ENCODE measurements at regions not wholly inside any gene's neighbourhood (a gene's known extent, or its start where the extent isn't known, plus 50 kb on each side); places are given as distances from the start of the nearest gene placed in this dataset.

DNA sequence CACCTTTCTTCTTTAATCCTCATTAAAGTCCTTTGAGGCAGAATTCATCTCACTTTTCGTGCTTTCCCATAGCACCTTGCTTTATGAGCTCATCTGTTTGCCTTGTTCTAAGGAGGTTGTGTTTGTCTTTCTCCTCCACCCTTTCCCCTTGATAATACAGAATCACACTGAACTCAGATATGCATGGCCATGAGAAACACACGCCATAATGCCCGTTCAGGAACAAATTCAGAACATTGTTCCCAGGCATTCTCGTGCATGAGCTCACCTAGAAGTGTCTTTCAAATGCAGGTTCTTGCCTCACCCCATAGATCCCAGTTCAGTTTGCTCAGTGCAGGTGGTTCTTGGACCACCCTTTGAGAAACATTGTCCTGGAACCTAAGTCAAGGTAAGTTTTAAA, 71.1 kb downstream of the TMEM114 start:
- ChIA-PET POLR2A (no interaction called here), CTCF (no interaction called here)
- Mint-ChIP-seq H3K27ac (no peak overlapping the region), H3K9me3 (no peaks in the 10 kb centered on the region), H3K4me3 (no peak overlapping the region), H3K4me1 (no peaks in the 10 kb centered on the region), H3K36me3 (ENCODE audit: low read depth) (no peaks in the 10 kb centered on the region), H3K27me3 (no peaks in the 10 kb centered on the region)
- DNase-seq = no peak

DNA sequence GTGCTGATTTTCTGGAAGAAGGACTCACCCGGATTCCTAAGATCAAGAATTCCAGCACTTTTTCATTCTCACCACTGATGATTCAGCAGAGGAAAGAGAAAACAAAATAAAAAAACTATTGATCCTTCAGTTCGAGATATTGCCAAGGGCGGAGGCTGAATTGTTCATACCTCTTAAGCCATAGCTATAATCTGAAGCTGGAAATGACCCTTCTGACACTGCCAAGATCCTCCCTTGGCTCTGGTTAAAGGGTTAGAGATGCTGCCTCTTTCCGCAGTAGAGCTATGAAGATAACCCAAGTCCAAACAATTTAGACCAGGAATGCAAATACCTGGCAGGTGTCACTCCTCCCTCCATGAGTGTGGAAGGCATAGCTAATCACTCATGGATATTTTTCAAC, 73.0 kb downstream of the TMEM114 start:
- POLR2A ChIA-PET = no interaction called here
- DNase-seq = no peak
- H3K4me1 Mint-ChIP-seq = no peaks in the 10 kb centered on the region

DNA sequence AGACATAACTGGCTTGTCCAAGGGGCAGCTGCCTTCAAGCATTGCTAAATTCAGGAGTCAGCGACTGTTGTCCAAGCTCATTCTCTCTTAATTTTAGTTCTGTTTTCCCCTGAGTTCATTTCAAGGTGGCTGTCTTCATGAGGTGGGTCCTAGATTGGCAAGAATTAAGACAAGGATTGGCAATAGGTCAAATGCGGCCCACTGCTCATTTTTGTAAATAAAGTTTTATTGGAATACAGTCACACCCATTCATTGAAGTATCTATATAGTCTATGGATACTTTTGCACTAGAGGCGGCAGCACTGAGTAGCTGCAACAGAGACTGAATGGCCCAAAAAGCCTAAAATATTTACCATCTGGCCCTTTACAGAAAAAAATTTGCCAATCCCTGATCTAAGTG, 73.8 kb downstream of the TMEM114 start:
- Mint-ChIP-seq H3K27ac (no peak overlapping the region), H3K36me3 (ENCODE audit: low read depth) (no peaks in the 10 kb centered on the region), H3K4me1 (no peaks in the 10 kb centered on the region), H3K4me3 (no peak overlapping the region), H3K27me3 (no peaks in the 10 kb centered on the region), H3K9me3 (no peaks in the 10 kb centered on the region)
- POLR2A ChIA-PET = no interaction called here
- no peak for DNase-seq
- CTCF ChIA-PET = no interaction called here

More for the DNA sequence above, 73.0 kb downstream of the TMEM114 start:
- H3K4me3 Mint-ChIP-seq = no peak overlapping the region
- CTCF ChIA-PET = no interaction called here
- H3K27me3 Mint-ChIP-seq = no peaks in the 10 kb centered on the region
- no peak overlapping the region for H3K27ac Mint-ChIP-seq
- no peaks in the 10 kb centered on the region for H3K36me3 Mint-ChIP-seq (ENCODE audit: low read depth)
- no peaks in the 10 kb centered on the region for H3K9me3 Mint-ChIP-seq

DNA sequence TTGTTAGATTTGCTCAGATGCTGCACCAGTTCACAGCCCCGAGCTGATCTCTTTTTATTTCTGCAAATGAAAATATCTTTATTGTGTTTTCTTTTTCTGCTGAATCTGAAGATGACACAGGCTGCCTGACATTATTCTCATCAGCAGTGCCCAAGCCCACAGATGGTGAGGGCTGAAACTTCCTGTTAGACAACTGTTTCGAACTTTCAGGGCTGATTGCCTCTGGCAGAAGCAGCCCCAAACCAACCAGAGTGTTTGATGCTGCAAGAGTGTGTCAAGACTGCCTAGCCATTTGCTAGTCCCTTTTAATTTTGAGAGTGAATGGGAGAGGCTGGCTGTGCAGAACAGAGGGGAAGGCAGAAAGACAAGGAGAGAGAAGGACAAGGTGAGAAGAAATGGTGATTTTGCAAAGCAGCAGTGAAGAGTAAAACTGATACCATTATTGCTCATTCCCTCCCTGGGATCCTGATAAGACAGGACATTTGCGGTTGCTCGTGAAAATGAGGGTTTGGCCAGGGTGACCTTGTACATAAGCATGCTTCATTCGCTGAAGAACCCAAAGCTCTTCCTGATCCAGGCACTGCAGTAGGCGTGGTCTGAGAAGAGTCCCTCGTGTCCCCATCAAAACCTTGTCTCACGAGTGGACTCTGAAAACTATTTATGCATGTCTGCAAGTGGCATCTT, 77.2 kb downstream of the TMEM114 start:
- Mint-ChIP-seq H3K4me1 (no peaks in the 10 kb centered on the region), H3K4me3 (no peak overlapping the region), H3K9me3 (no peaks in the 10 kb centered on the region), H3K36me3 (ENCODE audit: low read depth) (no peaks in the 10 kb centered on the region), H3K27ac (no peak overlapping the region), H3K27me3 (no peaks in the 10 kb centered on the region)
- DNase-seq = no peak
- ChIA-PET CTCF (no interaction called here), POLR2A (no interaction called here)

DNA sequence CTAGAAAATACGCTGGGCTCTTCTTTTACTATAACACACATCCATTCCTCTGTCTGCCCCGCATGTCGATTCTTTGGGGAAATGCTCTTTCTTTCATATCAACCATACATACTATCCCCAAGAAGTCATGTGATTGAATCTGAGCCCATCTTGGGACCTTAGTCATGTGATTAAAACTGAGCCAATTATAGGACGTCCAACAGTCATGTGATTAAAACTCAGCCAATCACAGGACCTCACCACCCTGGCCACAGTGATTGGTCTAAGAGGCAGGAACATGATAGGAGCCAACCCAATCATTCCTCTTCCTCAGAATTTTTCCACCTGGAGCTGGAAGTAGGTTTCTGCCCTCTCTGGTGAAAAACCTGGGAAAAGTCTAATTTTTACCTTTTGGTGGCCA, 78.8 kb downstream of the TMEM114 start:
- DNase-seq = no peak
- Mint-ChIP-seq H3K4me1 (no peaks in the 10 kb centered on the region), H3K27ac (no peak overlapping the region), H3K27me3 (no peaks in the 10 kb centered on the region), H3K36me3 (ENCODE audit: low read depth) (no peaks in the 10 kb centered on the region), H3K9me3 (no peaks in the 10 kb centered on the region), H3K4me3 (no peak overlapping the region)
- POLR2A ChIA-PET = no interaction called here
- CTCF ChIA-PET = no interaction called here

DNA sequence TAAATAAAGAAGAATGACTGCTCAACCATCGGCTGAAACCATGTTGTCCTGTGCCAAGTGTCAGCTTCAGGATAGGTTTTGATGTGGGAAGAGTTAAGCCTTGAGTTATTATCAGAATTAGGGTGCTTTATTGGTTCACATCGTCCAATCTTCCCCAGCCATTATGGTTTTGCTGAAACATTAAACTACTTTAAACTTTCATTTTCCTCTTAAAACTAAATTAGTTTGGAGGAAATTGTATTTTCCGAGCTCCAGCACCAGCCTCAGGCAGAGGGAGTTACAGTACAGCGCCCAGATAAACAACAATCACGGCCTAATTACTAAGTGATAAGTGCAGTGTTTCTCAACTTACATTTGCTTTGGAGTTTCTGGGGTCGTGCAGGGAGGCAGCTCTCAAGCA, 80.2 kb downstream of the TMEM114 start:
- Mint-ChIP-seq H3K4me3 (no peak overlapping the region), H3K4me1 (no peaks in the 10 kb centered on the region), H3K27me3 (no peaks in the 10 kb centered on the region), H3K36me3 (ENCODE audit: low read depth) (no peaks in the 10 kb centered on the region), H3K9me3 (no peaks in the 10 kb centered on the region), H3K27ac (no peak overlapping the region)
- ChIA-PET CTCF (no interaction called here), POLR2A (no interaction called here)
- DNase-seq = no peak

DNA sequence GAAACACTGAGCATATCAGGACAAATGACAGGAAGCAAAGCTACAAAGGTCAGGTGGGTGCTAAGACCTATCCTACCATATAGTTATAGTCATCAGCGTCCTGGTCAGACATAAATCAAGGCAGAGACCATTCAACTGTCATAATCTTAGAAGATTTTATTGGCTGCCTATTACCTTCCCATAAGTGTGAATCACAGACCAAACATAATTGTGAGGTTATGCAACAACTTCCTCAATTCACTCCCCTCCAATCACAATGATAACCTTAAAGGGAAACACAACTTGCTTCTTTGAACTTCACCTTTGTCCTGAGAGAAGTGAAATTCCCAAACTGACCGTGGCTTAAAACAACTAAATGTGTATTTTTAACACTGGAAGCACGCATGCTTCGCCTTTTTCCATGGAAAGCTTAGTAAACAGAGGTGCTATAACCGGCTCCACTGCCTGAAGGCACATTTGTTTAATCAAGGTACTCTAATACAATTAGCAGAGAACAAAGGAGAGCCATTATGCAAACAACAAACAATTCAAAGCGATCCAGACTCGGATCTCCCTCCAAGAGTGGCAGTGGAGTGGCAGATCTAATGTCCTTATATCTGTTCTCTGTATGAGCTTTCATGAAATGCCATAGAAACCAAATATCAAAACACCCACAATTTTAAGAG, 84.9 kb downstream of the TMEM114 start:
- H3K9me3 Mint-ChIP-seq = no peaks in the 10 kb centered on the region
- H3K27me3 Mint-ChIP-seq = no peaks in the 10 kb centered on the region
- no peaks in the 10 kb centered on the region for H3K36me3 Mint-ChIP-seq (ENCODE audit: low read depth)
- POLR2A ChIA-PET = no interaction called here
- no peak overlapping the region for H3K4me3 Mint-ChIP-seq
- DNase-seq = no peak
- CTCF ChIA-PET = no interaction called here
- no peak overlapping the region for H3K27ac Mint-ChIP-seq
- H3K4me1 Mint-ChIP-seq = no peaks in the 10 kb centered on the region

DNA sequence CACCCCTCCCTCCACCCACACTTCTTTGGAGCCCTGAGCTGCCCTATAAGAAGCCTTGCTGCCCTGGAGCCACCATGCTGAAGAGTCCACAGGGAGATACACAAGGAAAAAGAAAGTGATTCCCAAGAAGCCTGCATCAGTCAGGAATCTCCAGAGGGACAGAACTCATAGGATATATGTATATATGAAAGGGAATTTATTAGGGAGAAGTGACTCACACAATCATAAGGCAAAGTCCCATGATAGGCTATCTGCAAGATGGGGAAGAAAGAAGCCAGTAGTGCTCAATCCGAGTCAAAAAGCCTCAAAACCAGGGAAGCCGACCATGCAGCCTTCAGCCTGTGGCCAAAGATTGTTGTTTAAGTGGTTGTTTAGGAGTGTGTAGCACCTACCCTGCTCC, 87.9 kb downstream of the TMEM114 start:
- Mint-ChIP-seq H3K4me1 (no peaks in the 10 kb centered on the region), H3K27ac (no peak overlapping the region), H3K27me3 (no peaks in the 10 kb centered on the region), H3K36me3 (ENCODE audit: low read depth) (no peaks in the 10 kb centered on the region), H3K4me3 (no peak overlapping the region), H3K9me3 (no peaks in the 10 kb centered on the region)
- CTCF ChIA-PET = no interaction called here
- POLR2A ChIA-PET = no interaction called here
- no peak for DNase-seq

DNA sequence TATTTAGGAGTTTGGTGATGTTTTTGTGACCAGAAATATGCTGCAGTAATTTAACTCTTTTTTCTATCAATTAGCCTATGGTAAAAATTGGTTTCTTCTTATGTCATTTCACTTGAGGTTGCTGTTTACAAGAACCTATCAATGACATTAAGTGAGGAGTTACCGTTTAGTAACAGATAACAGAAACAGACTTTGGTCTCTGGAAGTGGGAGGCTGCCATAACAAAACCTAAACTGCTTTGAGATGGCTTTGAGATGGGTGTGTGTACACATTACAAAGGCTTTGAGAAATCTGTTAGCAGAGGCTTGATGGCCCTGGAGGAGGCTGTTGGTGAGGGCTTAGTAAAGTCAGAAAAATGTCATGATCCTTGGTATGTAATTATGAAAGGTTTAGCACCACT, 90.0 kb downstream of the TMEM114 start:
- ChIA-PET POLR2A (no interaction called here), CTCF (no interaction called here)
- H3K27me3 Mint-ChIP-seq = no peaks in the 10 kb centered on the region
- H3K27ac Mint-ChIP-seq = no peak overlapping the region
- H3K36me3 Mint-ChIP-seq (ENCODE audit: low read depth) = no peaks in the 10 kb centered on the region
- no peak for DNase-seq
- no peaks in the 10 kb centered on the region for H3K9me3 Mint-ChIP-seq
- H3K4me3 Mint-ChIP-seq = no peak overlapping the region
- H3K4me1 Mint-ChIP-seq = no peaks in the 10 kb centered on the region

DNA sequence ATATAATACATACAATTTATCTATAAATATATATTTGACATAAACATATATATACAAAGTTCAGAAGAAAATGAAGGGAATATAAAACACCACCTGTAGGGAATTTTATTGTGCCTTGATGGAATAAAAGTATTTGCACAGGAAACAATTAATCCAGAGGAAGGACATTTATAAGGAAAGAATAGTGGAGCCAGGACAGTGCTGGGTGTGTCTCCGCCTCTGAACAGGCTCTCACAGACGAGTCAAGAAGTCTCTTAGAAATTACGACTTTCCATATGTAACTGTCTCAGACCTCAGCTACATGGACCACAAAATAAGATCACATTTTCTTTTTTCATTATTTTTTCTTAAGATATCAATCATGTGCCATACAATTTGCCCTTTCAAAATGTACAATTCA, 93.9 kb downstream of the TMEM114 start:
- H3K9me3 Mint-ChIP-seq = no peaks in the 10 kb centered on the region
- ChIA-PET CTCF (no interaction called here), POLR2A (no interaction called here)

DNA sequence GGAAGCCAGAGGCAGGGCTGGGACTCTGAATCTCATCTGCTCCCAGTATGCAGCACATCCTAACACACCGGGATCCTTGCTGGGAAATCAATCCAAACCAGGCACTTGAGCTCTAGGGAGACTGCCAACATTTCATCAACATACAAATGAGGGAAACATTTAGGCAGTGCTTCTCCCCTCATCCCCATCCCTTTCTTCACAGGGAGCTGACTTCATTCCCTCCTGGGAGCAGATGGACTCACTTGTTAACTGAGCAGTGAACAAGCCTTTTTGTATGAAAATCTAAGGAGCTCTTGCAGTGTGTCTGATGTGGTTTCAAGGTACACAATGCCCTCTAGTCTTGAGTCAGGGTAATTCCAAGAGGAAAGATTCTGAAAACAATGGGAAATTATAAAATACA, 96.3 kb downstream of the TMEM114 start:
- no peaks in the 10 kb centered on the region for H3K4me1 Mint-ChIP-seq
- H3K27ac Mint-ChIP-seq = no peak overlapping the region
- H3K27me3 Mint-ChIP-seq = no peaks in the 10 kb centered on the region
- H3K36me3 Mint-ChIP-seq (ENCODE audit: low read depth) = no peaks in the 10 kb centered on the region
- no peaks in the 10 kb centered on the region for H3K9me3 Mint-ChIP-seq
- no peak overlapping the region for H3K4me3 Mint-ChIP-seq
- ChIA-PET CTCF (no interaction called here), POLR2A (no interaction called here)
- no peak for DNase-seq

More for the DNA sequence above, 93.9 kb downstream of the TMEM114 start:
- Mint-ChIP-seq H3K4me3 (no peak overlapping the region), H3K4me1 (no peaks in the 10 kb centered on the region), H3K27me3 (no peaks in the 10 kb centered on the region), H3K36me3 (ENCODE audit: low read depth) (no peaks in the 10 kb centered on the region), H3K27ac (no peak overlapping the region)
- DNase-seq = no peak

DNA sequence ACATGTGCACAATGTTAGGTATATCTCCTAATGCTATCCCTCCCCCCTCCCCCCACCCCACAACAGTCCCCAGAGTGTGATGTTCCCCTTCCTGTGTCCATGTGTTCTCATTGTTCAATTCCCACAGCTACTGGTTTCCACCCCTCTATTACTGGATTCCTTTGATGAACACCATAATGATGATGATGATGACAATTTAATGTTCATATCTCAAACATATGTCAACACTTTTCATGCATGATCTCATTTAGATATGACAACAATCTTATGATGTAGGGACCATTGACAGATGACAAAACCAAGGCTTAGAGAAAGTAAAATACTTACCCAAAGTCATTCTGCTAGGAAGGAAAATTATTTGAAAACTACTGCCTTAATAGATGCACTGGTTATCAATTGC, 97.6 kb downstream of the TMEM114 start:
- Mint-ChIP-seq H3K27ac (no peak overlapping the region), H3K9me3 (no peaks in the 10 kb centered on the region), H3K36me3 (ENCODE audit: low read depth) (no peaks in the 10 kb centered on the region), H3K27me3 (no peaks in the 10 kb centered on the region), H3K4me3 (no peak overlapping the region), H3K4me1 (no peaks in the 10 kb centered on the region)
- POLR2A ChIA-PET = no interaction called here
- CTCF ChIA-PET = no interaction called here
- no peak for DNase-seq

DNA sequence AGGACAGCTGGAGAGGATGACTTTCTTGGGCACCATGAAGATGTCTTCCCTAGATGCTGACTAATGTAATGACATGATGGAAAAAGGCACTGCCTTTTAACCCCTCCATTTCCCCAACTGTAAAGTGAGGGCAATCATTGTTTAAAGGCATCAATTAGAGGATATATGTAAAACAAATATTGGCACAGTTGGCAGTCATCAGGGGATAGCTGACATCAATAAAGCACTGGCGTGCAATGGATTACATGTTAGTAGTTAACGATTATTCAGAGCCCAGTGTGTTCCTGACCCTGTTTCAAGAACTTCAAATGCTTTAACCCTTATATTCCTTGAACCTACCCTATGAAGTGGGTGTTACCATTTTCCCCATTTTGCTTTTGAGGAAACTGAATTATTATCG, 100.7 kb downstream of the TMEM114 start:
- ChIA-PET CTCF (no interaction called here), POLR2A (no interaction called here)
- Mint-ChIP-seq H3K9me3 (no peaks in the 10 kb centered on the region), H3K27ac (no peak overlapping the region), H3K4me1 (no peaks in the 10 kb centered on the region), H3K27me3 (no peaks in the 10 kb centered on the region), H3K4me3 (no peak overlapping the region), H3K36me3 (ENCODE audit: low read depth) (no peaks in the 10 kb centered on the region)
- no peak for DNase-seq

DNA sequence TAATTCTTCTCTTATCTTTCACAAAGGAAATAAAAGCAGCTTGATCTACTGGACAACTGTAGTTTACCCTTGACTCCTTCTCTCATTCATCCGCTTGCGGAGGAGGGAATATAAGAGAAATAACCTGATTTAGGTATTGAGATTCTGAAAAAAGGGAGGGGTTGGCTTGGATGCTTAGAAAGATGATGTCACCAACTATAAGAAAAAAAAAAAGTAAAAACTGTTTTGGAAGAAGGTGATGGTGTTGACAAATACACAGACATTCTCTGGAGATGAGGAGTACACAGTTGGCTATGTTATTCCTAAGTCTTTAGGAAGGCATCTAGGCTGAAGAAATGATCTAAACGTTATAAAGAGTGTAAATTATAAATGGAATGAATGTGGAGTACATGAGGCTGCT, 103.3 kb downstream of the TMEM114 start:
- Mint-ChIP-seq H3K4me3 (no peak overlapping the region), H3K9me3 (no peaks in the 10 kb centered on the region), H3K27ac (no peak overlapping the region), H3K4me1 (no peaks in the 10 kb centered on the region), H3K27me3 (no peaks in the 10 kb centered on the region), H3K36me3 (ENCODE audit: low read depth) (no peaks in the 10 kb centered on the region)
- ChIA-PET POLR2A (no interaction called here), CTCF (no interaction called here)
- DNase-seq = no peak

All from activated CD4-positive, alpha-beta memory T cell treated with anti-CD3 and anti-CD28 coated beads, Interleukin-2, amount 10 ng/mL, durations not matched to agents 7 days and 5 days (primary cell).